ENCODE measurements at regions not wholly inside any gene's neighbourhood (a gene's known extent, or its start where the extent isn't known, plus 50 kb on each side); places are given as distances from the start of the nearest gene placed in this dataset.

GRCh38 chr14:96997996-96998395 is 200.8 kb downstream of the VRK1 start:
- Mint-ChIP-seq H3K4me3 (no peak overlapping the region), H3K4me1 (ENCODE audit: low read depth) (peaks cover 2% of the 10 kb centered on the region), H3K27ac (no peak overlapping the region), H3K36me3 (ENCODE audit: low read depth) (no peaks in the 10 kb centered on the region), H3K27me3 (no peaks in the 10 kb centered on the region), H3K9me3 (no peaks in the 10 kb centered on the region)
- no peak for DNase-seq

GRCh38 chr14:96999654-97000155 is 202.5 kb downstream of the VRK1 start:
- DNase-seq, result no peak
- Mint-ChIP-seq H3K27me3 (no peaks in the 10 kb centered on the region), H3K4me1 (ENCODE audit: low read depth) (peaks cover 2% of the 10 kb centered on the region), H3K36me3 (ENCODE audit: low read depth) (no peaks in the 10 kb centered on the region), H3K27ac (no peak overlapping the region), H3K9me3 (peaks cover 3% of the 10 kb centered on the region), H3K4me3 (no peak overlapping the region)

GRCh38 chr14:97002454-97002853 is 205.3 kb downstream of the VRK1 start:
- H3K27ac Mint-ChIP-seq, result no peak overlapping the region

DNA sequence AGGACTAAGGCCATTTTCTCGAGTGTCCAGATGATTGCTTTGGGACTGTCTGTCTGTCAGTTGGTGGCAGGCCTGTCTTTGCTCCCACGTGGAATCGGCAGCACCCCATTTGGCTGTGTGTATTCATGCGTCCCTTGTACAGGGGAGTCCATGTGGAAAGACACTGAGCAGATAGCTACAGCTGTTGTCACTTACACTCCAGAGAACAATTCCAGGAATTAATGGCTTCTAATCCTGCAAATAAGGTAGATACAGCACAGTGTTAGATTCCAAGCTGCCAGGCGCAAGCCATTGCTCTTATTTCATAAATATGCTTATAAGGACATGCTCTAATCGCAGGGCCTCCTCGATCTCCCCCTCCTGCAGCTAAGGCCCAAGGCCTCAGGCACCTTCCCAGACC is 208.8 kb downstream of the VRK1 start:
- H3K9me3 Mint-ChIP-seq, result peaks cover 3% of the 10 kb centered on the region
- H3K27ac Mint-ChIP-seq, result no peak overlapping the region

More at GRCh38 chr14:97002454-97002853, 205.3 kb downstream of the VRK1 start:
- no peak overlapping the region for H3K4me3 Mint-ChIP-seq
- no peak for DNase-seq
- H3K27me3 Mint-ChIP-seq, result no peaks in the 10 kb centered on the region
- peaks cover 3% of the 10 kb centered on the region for H3K9me3 Mint-ChIP-seq
- no peaks in the 10 kb centered on the region for H3K36me3 Mint-ChIP-seq (ENCODE audit: low read depth)
- peaks cover 2% of the 10 kb centered on the region for H3K4me1 Mint-ChIP-seq (ENCODE audit: low read depth)

GRCh38 chr14:97010491-97011160 is 213.4 kb downstream of the VRK1 start:
- Mint-ChIP-seq H3K27ac (no peak overlapping the region), H3K9me3 (no peaks in the 10 kb centered on the region), H3K36me3 (ENCODE audit: low read depth) (no peaks in the 10 kb centered on the region), H3K4me1 (ENCODE audit: low read depth) (no peaks in the 10 kb centered on the region), H3K4me3 (no peak overlapping the region), H3K27me3 (no peaks in the 10 kb centered on the region)
- no peak for DNase-seq

More for the DNA sequence above, 208.8 kb downstream of the VRK1 start:
- no peak overlapping the region for H3K4me3 Mint-ChIP-seq
- no peaks in the 10 kb centered on the region for H3K36me3 Mint-ChIP-seq (ENCODE audit: low read depth)
- no peak for DNase-seq
- no peaks in the 10 kb centered on the region for H3K27me3 Mint-ChIP-seq
- no peaks in the 10 kb centered on the region for H3K4me1 Mint-ChIP-seq (ENCODE audit: low read depth)

DNA sequence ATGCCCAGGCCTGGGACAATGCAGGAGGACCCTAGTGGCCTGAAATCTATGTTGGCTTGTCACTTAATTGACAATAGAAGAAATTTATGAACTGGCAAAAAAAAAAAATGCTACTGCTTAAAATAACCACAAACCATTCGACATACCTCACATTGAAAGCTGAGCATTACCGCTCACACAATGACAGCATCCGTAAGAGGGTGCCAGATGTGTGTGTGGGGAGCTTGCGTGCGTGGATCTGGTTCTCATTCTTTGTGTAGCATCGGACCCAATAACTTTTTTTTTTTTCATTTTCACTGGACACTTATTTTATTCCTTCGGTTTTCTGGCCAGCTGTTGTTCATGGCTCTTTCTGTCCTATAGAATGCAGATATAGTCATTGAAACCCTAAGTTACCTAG is 216.7 kb downstream of the VRK1 start:
- Mint-ChIP-seq H3K36me3 (ENCODE audit: low read depth) (no peaks in the 10 kb centered on the region), H3K4me3 (no peak overlapping the region), H3K27ac (no peak overlapping the region), H3K4me1 (ENCODE audit: low read depth) (no peaks in the 10 kb centered on the region), H3K27me3 (no peaks in the 10 kb centered on the region), H3K9me3 (no peaks in the 10 kb centered on the region)
- no peak for DNase-seq

DNA sequence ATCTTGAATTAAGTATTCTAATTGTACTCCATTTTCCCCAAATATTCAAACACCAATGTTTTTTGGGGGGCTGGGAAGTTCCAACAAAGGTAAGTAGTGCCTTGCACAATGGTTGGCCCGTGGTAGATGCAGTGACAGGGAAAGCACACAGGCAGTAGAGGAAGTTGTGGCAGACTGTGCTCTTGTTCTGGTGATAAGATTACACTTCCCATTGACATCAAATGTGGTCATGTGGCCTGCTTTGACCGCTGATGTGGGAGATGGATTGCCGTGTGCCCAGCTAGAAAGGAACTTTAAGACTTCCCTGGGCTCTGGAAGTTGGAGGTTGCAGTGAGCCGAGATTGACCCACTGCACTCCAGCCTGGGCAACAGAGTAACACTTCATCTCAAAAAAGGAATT is 223.8 kb downstream of the VRK1 start:
- Mint-ChIP-seq H3K9me3 (no peaks in the 10 kb centered on the region), H3K4me3 (no peak overlapping the region), H3K4me1 (ENCODE audit: low read depth) (peaks cover 11% of the 10 kb centered on the region), H3K27ac (no peak overlapping the region), H3K27me3 (peaks cover 11% of the 10 kb centered on the region), H3K36me3 (ENCODE audit: low read depth) (no peaks in the 10 kb centered on the region)
- DNase-seq, result no peak

- Mint-ChIP-seq H3K27ac (no peak overlapping the region), H3K27me3 (peaks cover 12% of the 10 kb centered on the region), H3K4me3 (no peak overlapping the region), H3K9me3 (no peaks in the 10 kb centered on the region), H3K36me3 (ENCODE audit: low read depth) (no peaks in the 10 kb centered on the region), H3K4me1 (ENCODE audit: low read depth) (peaks cover 11% of the 10 kb centered on the region)
- DNase-seq, result no peak
Observed at GRCh38 chr14:97021571-97022168, 224.5 kb downstream of the VRK1 start.

GRCh38 chr14:97022741-97023140 is 225.6 kb downstream of the VRK1 start:
- Mint-ChIP-seq H3K4me1 (ENCODE audit: low read depth) (peaks cover 11% of the 10 kb centered on the region), H3K4me3 (no peak overlapping the region), H3K9me3 (no peaks in the 10 kb centered on the region), H3K27me3 (peaks cover 15% of the 10 kb centered on the region), H3K27ac (no peak overlapping the region), H3K36me3 (ENCODE audit: low read depth) (no peaks in the 10 kb centered on the region)
- no peak for DNase-seq

DNA sequence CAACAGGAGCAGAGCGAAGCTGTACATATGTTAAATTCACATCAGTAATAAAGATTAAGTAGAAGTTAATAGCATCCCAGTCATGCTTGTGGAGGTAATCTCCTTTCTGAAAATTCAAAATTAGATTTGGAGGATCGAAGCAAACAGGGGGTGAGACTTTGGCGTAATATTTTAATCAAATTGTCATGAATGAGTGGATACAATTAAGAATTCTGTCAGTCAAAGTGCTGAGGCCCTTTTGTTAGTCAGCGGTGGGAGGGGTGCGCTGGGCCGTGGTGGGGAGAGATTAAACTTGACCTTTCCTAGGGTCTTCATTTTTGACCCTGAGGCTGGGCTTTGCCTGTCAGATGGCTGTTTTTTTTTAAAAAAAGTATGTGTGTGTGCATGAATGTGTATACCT is 226.7 kb downstream of the VRK1 start:
- Mint-ChIP-seq H3K27me3 (peaks cover 19% of the 10 kb centered on the region), H3K4me1 (ENCODE audit: low read depth) (peaks cover 11% of the 10 kb centered on the region), H3K36me3 (ENCODE audit: low read depth) (no peaks in the 10 kb centered on the region), H3K9me3 (no peaks in the 10 kb centered on the region), H3K27ac (no peak overlapping the region), H3K4me3 (no peak overlapping the region)
- no peak for DNase-seq

DNA sequence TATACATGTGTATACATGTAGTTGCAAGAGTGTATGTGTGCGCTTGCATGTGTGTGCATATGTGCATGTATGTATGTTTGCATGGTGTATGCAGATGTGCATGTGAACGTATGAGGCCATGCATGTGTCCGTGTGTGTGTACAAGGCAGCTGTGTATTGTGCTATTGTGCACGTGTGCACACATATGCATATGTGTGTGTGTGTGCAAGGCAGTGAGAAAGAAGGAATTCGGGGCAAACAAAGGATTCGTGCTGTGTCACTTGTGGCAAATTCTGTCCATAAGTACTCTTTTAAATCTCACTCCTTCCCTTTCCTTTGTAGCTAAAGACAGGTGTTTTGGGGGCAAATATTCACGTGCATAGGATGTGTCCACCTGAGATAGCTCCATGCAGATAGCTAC is 227.1 kb downstream of the VRK1 start:
- H3K4me1 Mint-ChIP-seq (ENCODE audit: low read depth), result peaks cover 11% of the 10 kb centered on the region
- no peaks in the 10 kb centered on the region for H3K36me3 Mint-ChIP-seq (ENCODE audit: low read depth)
- no peak overlapping the region for H3K27ac Mint-ChIP-seq
- DNase-seq, result no peak
- H3K9me3 Mint-ChIP-seq, result no peaks in the 10 kb centered on the region
- H3K27me3 Mint-ChIP-seq, result peaks cover 19% of the 10 kb centered on the region
- no peak overlapping the region for H3K4me3 Mint-ChIP-seq

DNA sequence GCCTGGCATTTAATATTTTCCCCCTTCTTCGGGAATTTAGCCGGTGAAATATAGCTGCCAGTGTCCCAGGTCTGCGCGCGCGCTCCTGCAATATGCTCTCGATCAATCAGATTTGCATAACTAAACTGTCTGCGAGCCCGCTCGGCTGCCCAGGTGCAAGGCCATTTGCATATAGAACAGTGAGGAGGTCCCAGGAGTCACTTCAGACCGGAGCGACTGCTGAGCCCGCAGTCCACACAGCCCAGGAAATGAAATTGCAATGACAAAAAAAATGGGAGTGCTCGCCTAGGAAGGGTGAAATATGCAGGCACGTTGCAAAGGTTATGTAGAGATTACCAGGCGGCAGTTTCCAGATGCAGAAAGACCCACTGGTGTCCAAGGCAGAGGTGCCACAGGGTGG is 228.5 kb downstream of the VRK1 start:
- Mint-ChIP-seq H3K9me3 (no peaks in the 10 kb centered on the region), H3K27ac (no peak overlapping the region), H3K4me3 (no peak overlapping the region), H3K27me3 (peaks cover 21% of the 10 kb centered on the region), H3K4me1 (ENCODE audit: low read depth) (peaks cover 11% of the 10 kb centered on the region), H3K36me3 (ENCODE audit: low read depth) (no peaks in the 10 kb centered on the region)
- no peak for DNase-seq

GRCh38 chr14:97027256-97027999 is 230.2 kb downstream of the VRK1 start:
- H3K4me1 Mint-ChIP-seq (ENCODE audit: low read depth), result peaks cover 3% of the 10 kb centered on the region
- no peaks in the 10 kb centered on the region for H3K36me3 Mint-ChIP-seq (ENCODE audit: low read depth)
- H3K27ac Mint-ChIP-seq, result no peak overlapping the region
- H3K4me3 Mint-ChIP-seq, result no peak overlapping the region
- DNase-seq, result no peak
- peaks cover 31% of the 10 kb centered on the region for H3K27me3 Mint-ChIP-seq
- peaks cover 4% of the 10 kb centered on the region for H3K9me3 Mint-ChIP-seq

GRCh38 chr14:97028382-97028781 is 231.2 kb downstream of the VRK1 start:
- Mint-ChIP-seq H3K4me3 (no peak overlapping the region), H3K4me1 (ENCODE audit: low read depth) (peaks cover 6% of the 10 kb centered on the region), H3K36me3 (ENCODE audit: low read depth) (no peaks in the 10 kb centered on the region), H3K9me3 (peaks cover 4% of the 10 kb centered on the region), H3K27me3 (peaks cover 36% of the 10 kb centered on the region), H3K27ac (no peak overlapping the region)
- no peak for DNase-seq

DNA sequence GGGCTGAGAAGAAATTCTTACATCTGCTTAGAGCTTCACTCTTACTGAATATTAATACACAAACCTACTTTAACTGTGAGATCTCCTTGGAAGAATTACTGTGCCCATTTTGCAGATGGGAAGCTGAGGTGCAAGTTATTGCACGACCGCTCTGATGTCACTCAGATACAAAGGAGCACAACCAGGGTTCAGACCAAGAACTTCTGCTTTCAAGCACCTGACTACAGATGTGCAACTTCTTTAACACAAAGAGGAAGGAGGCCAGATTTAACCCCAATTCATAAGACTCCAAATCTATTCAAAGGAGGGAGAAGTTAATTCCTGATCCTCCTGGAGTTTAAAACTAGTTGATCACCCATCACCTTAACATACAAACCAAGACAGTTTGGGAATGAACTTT is 232.6 kb downstream of the VRK1 start:
- DNase-seq, result no peak
- Mint-ChIP-seq H3K36me3 (ENCODE audit: low read depth) (no peaks in the 10 kb centered on the region), H3K27ac (no peak overlapping the region), H3K4me3 (no peak overlapping the region), H3K27me3 (peaks cover 41% of the 10 kb centered on the region), H3K4me1 (ENCODE audit: low read depth) (peaks cover 8% of the 10 kb centered on the region), H3K9me3 (peaks cover 4% of the 10 kb centered on the region)
